GM12878 (cell line): ENCODE measurements at regions not wholly inside any gene's neighbourhood (a gene's known extent, or its start where the extent isn't known, plus 50 kb on each side); places are given as distances from the start of the nearest gene placed in this dataset.

Source experiments
- ATAC-seq: fragments of 200-7000 bp; cut with Tn5 transposase; 3 replicates; pipeline ENCODE4 v1.9.1; 2020; ENCODE audit warnings: mild to moderate bottlenecking, moderate library complexity
- BruUV-seq: library from RNA; stranded (reverse); fragments of 400-500 nt; replicated peaks from 2 replicates; lab custom pipeline; 2021; lab: Mats Ljungman, UMichigan
- CTCF ChIA-PET: fragments of 300-600 bp; sonication (Branson Sonifier 250); formaldehyde crosslinking; extraction: SDS; loops from one replicate; lab custom pipeline; 2021; ENCODE audit warnings: inconsistent platforms; lab: Yijun Ruan, JAX
- POLR2A ChIA-PET: fragments of 350-600 bp; formaldehyde crosslinking; extraction: SDS; loops from one replicate; lab custom pipeline; 2021; ENCODE audit warnings: inconsistent platforms; lab: Charles Lee
- RAD21 ChIA-PET: fragments of 300-600 bp; sonication (Branson Sonifier 250); formaldehyde crosslinking; loops from one replicate; lab custom pipeline; 2023; ENCODE audit warnings: antibody characterized with exemption; ENCODE audit not compliant: unreplicated experiment; lab: Charles Lee
- SMC1A ChIA-PET: fragments of 300-600 bp; sonication (Branson Sonifier 250); formaldehyde crosslinking; loops from one replicate; lab custom pipeline; 2023; ENCODE audit not compliant: unreplicated experiment, uncharacterized antibody; lab: Charles Lee
- DNase-seq: peaks from one replicate; pipeline ENCODE4 v3.0.0-alpha.2; 2011; ENCODE audit warnings: low read depth, low spot score
- FAIRE-seq: peaks from 3 replicates; lab custom pipeline; 2011; peaks lifted over from hg19 to GRCh38; lab: Jason Lieb, UNC
- H2AFZ ChIP-seq: 2 replicates; pipeline ENCODE4 v1.6.0; 2011; ENCODE audit warnings: low read depth, low read length, control low read depth; ENCODE audit not compliant: control insufficient read depth
- H3K27ac ChIP-seq: 2 replicates; pipeline ENCODE4 v1.5.1; 2011; ENCODE audit warnings: control low read depth; ENCODE audit not compliant: control insufficient read depth, insufficient read depth
- H3K27me3 ChIP-seq, 2 experiments: replicated peaks in 1 of 2; 2 replicates each; pipeline versions ENCODE4 v1.6.0 to v1.6.1; 2011; ENCODE audit warnings: low read length in 1 of 2; ENCODE audit not compliant: control insufficient read depth in 2 of 2, insufficient read depth in 2 of 2
- H3K36me3 ChIP-seq, 2 experiments: 2 replicates each; pipeline ENCODE4 v1.5.1; 2011; ENCODE audit warnings: low read length in 1 of 2; ENCODE audit not compliant: control insufficient read depth in 2 of 2, insufficient read depth in 2 of 2
- H3K4me1 ChIP-seq: 2 replicates; pipeline ENCODE4 v1.6.1; 2011; ENCODE audit warnings: mild to moderate bottlenecking, low read length, moderate library complexity, mixed read lengths; ENCODE audit not compliant: control insufficient read depth, insufficient read depth
- H3K4me2 ChIP-seq: 2 replicates; pipeline ENCODE4 v1.6.0; 2011; ENCODE audit warnings: control low read depth; ENCODE audit not compliant: control insufficient read depth, insufficient read depth
- H3K4me3 ChIP-seq: fragments of 200-600 bp; sonication (generic); 2 replicates; pipeline ENCODE4 v1.5.1; 2016
- H3K79me2 ChIP-seq: 2 replicates; pipeline ENCODE4 v1.6.0; 2011; ENCODE audit warnings: low read length; ENCODE audit not compliant: control insufficient read depth, insufficient read depth
- H3K9ac ChIP-seq: 2 replicates; pipeline ENCODE4 v1.8.0; 2011; ENCODE audit warnings: low read length, control low read depth, mixed read lengths; ENCODE audit not compliant: control insufficient read depth, insufficient read depth
- H3K9me3 ChIP-seq: replicated peaks from 3 replicates; pipeline ENCODE4 v1.5.1; 2011; ENCODE audit warnings: mild to moderate bottlenecking, low read length; ENCODE audit not compliant: control insufficient read depth, insufficient read depth
- H4K20me1 ChIP-seq: 2 replicates; pipeline ENCODE4 v1.6.0; 2011; ENCODE audit not compliant: control insufficient read depth, insufficient read depth
- DPF2 ChIP-seq: fragments of 450-650 bp; IDR thresholded peaks from 2 replicates; pipeline ENCODE4 v1.6.1; 2017; ENCODE audit warnings: mild to moderate bottlenecking
- ELK1 ChIP-seq: IDR thresholded peaks from 2 replicates; pipeline ENCODE4 v1.6.1; 2012; ENCODE audit warnings: low read depth, low read length, improper control_type of control experiment
- IRF3 ChIP-seq: fragments of 450-650 bp; IDR thresholded peaks from 2 replicates; pipeline ENCODE4 v1.6.1; 2014; ENCODE audit warnings: mild to moderate bottlenecking
- MEF2A ChIP-seq: IDR thresholded peaks from 2 replicates; pipeline ENCODE4 v1.6.1; 2011; ENCODE audit warnings: low read depth, mild to moderate bottlenecking, low read length, moderate library complexity; ENCODE audit not compliant: insufficient read depth
- NFYB ChIP-seq: IDR thresholded peaks from 2 replicates; pipeline ENCODE4 v1.6.1; 2011; ENCODE audit warnings: low read depth, mild to moderate bottlenecking, low read length, improper control_type of control experiment, moderate library complexity; ENCODE audit not compliant: insufficient read depth
- PBX3 ChIP-seq: IDR thresholded peaks from 2 replicates; pipeline ENCODE4 v1.6.1; 2011; ENCODE audit warnings: mild to moderate bottlenecking, low read depth, low read length, moderate library complexity; ENCODE audit not compliant: insufficient replicate concordance
- SREBF1 ChIP-seq: IDR thresholded peaks from 2 replicates; pipeline ENCODE4 v1.6.1; 2012; ENCODE audit warnings: mild to moderate bottlenecking, low read length
- ZNF207 ChIP-seq: fragments of 450-650 bp; IDR thresholded peaks from 2 replicates; pipeline ENCODE4 v1.6.1; 2014; ENCODE audit warnings: antibody characterized with exemption, mild to moderate bottlenecking, borderline replicate concordance
- WGBS: methylation state at CpG from one replicate; pipeline ENCODE4 v1.1.6; 2016; ENCODE audit warnings: low lambda C conversion rate; ENCODE audit not compliant: insufficient replicate concordance, insufficient coverage; ENCODE audit errors: missing lambda C conversion rate; 5-methylcytosine and 5-hydroxymethylcytosine counted together
- in situ Hi-C: fragments of 300-500 bp; cut with MboI; formaldehyde crosslinking; loops from 9 replicates; pipeline ENCODE4 v1.14.3; 2018; ENCODE audit warnings: mixed read lengths
- intact Hi-C: fragments of 100-400 bp; cut with micrococcal nuclease; formaldehyde crosslinking; loops from one replicate; pipeline ENCODE4 v1.14.2; 2022; ENCODE audit not compliant: unreplicated experiment

- Histone ChIP-seq H3K27ac (no peak overlapping the region), H2AFZ (no peak overlapping the region), H3K4me1 (no peaks in the 10 kb centered on the region), H4K20me1 (no peaks in the 10 kb centered on the region), H3K9me3 (no peaks in the 10 kb centered on the region), H3K27me3 (no peaks in the 10 kb centered on the region), H3K9ac (no peak overlapping the region), H3K4me2 (no peak overlapping the region), H3K79me2 (no peaks in the 10 kb centered on the region), H3K36me3 (no peaks in the 10 kb centered on the region), H3K4me3 (no peak overlapping the region)
- CTCF ChIA-PET = interaction anchor here (1.0 to 1.4 kb wide), 2 partner anchors 12 to 14 kb away, joined by 3 to 4 read pairs; no protein-coding TSS in a partner anchor
- no peak for DNase-seq
- POLR2A ChIA-PET = no interaction called here
- in situ Hi-C loops = no loop called here
- SMC1A ChIA-PET = no interaction called here
- intact Hi-C loops = no loop called here
- RAD21 ChIA-PET = no interaction called here
- BruUV-seq = no TSS peak
- no peak for ATAC-seq
- FAIRE-seq = no peak
- TF ChIP-seq MEF2A = no peak
- no peak for TF ChIP-seq PBX3
- TF ChIP-seq SREBF1 = no peak
- no peak for TF ChIP-seq ELK1
- TF ChIP-seq DPF2 = no peak
- no peak for TF ChIP-seq IRF3
- no peak for TF ChIP-seq ZNF207
- no peak for TF ChIP-seq NFYB
- 21% methylated on average over 5 of the region's 5 CpGs for WGBS
These were observed 553.7 kb downstream of the COL12A1 start for GRCh38 chr6:74651948-74652842.
